C4-2B (cell line): ENCODE measurements at regions not wholly inside any gene's neighbourhood (a gene's known extent, or its start where the extent isn't known, plus 50 kb on each side); places are given as distances from the start of the nearest gene placed in this dataset.

ENCODE experiments used
- ZFX ChIP-seq: fragments of 450-650 bp; IDR thresholded peaks from 2 replicates; pipeline ENCODE4 v1.6.1; 2017
- TF ChIP-seq, protein P1 (sequence below): fragments of 450-650 bp; conservative IDR thresholded peaks from 2 replicates; pipeline ENCODE4 v1.5.1; 2017; ENCODE audit warnings: mild to moderate bottlenecking

DNA sequence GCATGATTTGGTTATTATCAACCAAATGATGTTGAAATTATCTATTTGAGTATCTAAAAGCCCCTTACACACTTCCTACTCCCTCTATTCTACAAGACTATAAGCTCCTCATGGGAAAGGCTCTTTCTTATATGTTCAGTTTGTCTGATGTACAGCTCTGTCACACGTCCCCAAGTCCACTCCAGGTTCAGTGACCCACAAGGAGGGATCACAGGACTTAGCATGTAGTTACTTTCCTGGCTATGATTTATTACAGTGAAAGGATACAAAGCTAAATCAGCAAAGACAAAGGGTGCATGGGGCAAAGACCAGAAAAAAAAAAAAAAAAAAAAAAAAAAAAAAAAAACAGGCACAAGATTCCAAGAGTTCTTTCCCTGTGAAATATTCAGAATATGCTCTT lies 125.6 kb upstream of the TMEM106B start:
- TF ChIP-seq, protein P1, sequence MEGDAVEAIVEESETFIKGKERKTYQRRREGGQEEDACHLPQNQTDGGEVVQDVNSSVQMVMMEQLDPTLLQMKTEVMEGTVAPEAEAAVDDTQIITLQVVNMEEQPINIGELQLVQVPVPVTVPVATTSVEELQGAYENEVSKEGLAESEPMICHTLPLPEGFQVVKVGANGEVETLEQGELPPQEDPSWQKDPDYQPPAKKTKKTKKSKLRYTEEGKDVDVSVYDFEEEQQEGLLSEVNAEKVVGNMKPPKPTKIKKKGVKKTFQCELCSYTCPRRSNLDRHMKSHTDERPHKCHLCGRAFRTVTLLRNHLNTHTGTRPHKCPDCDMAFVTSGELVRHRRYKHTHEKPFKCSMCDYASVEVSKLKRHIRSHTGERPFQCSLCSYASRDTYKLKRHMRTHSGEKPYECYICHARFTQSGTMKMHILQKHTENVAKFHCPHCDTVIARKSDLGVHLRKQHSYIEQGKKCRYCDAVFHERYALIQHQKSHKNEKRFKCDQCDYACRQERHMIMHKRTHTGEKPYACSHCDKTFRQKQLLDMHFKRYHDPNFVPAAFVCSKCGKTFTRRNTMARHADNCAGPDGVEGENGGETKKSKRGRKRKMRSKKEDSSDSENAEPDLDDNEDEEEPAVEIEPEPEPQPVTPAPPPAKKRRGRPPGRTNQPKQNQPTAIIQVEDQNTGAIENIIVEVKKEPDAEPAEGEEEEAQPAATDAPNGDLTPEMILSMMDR = no peak
- no peak for TF ChIP-seq ZFX
